HT1080 (cell line): ENCODE measurements at regions not wholly inside any gene's neighbourhood (a gene's known extent, or its start where the extent isn't known, plus 50 kb on each side); places are given as distances from the start of the nearest gene placed in this dataset.
A peak's percentile ranks its signal among the peaks of the same experiment; 100 is the strongest.
"Not testable (repeated sequence)": the region's sequence is repeated elsewhere in the genome, so short reads cannot be mapped to it uniquely, and the experiment has no call there.

Experiments used
- DNase-seq: peaks from one replicate; pipeline ENCODE4 v3.0.0-alpha.2; 2015; ENCODE audit warnings: low read depth

DNA sequence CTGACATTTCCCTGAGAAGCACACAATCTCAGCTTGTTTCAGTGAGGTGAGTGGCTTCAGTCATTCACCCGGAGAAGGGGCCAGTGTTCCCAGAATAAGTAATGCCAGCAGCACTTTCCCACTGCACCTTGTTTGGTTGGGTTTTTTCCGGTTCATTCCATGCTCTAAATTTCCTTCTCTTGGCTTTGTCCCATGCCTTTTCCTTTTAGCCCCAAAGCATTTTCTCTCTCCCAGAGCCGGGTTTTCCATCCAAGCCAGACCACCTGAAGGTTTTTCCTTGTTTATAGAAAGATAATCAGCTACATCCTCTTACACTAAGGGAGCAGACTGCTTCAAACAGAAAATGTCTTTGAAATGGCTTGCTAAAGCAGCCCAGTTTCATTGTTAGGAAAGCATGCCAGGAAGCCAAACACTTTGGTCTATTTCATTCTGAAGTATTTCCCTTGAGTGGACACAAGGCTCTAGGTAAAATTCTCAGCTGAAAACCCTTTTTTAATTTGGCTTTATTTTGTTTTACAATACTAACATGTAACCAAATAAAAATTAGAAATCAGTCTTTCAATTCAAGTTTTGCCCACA, 501.6 kb downstream of the DTWD2 start:
- DNase-seq, result no peak

DNA sequence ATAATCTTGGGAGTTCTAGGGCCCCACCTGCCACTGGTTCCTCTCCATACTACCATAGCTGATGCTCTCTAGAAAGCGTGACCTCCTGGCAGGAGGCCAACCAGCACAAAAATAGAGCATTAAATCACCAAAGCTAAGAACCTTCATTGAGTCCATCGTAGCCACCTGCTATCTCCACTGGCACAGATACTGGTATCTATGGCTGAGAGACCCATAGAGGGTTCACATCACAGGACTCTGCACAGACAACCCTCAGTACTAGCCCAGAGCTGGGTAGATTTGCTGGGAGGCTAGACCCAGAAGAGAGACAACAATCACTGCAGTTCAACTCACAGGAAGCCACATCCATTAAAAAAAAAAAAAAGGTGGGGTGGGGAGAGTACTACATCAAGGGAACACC, 509.1 kb downstream of the DTWD2 start:
- no peak for DNase-seq

DNA sequence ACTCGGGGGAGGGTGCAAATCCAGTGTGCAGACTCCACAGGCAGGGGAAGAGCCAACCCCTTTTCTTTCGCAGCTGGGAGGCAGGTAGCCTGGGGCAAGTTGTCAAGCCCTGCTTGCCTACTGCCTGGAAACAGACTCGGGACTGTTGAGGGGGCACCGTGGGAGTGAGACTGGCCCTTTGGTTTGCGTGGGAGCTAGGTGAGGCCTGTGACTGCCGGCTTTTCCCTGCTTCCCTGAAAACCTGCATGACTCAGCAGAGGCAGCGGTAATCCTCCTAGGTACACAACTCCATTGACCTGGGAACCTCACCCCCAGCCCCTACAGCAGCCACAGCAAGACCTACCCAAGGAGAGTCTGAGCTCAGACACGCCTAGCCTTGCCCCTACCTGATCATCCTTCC, 509.5 kb downstream of the DTWD2 start:
- no peak for DNase-seq

DNA sequence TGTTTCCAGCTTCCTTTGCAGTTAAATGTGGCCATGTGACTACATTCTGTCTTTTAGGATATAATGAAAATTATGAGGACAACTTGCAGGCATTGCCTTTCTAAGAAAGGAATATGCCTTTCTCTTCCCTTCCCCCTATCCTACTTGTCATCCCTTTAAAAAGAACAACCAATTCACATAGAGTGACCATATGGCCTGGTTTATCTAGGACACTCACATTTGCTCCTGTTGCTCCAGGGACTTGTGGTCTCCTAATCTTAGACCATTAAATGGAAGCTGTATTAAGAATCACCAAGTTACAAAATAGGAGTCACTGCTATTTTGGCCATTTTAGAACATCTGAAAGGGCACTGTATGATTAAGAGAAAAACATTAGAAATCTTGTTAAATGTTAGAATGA, 520.3 kb downstream of the DTWD2 start:
- DNase-seq, result no peak

DNA sequence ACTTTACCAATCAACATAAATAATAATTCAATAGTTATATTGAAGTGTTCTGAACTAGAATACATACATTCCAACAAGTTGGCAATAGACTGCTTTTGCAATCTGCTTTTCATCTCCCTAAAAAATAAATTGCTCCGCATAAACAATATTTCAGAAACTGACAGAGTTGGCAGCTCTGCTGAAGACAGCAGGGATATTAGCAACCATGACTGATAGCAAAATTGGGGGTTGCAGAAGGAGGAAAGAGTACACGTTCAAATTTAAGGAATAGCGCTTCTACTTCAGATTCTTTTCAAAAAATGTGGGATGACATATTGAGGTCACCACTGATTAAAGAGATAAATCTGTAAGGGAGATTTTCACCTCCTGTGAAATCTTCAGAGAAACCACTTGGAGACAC, 521.2 kb downstream of the DTWD2 start:
- no peak for DNase-seq

DNA sequence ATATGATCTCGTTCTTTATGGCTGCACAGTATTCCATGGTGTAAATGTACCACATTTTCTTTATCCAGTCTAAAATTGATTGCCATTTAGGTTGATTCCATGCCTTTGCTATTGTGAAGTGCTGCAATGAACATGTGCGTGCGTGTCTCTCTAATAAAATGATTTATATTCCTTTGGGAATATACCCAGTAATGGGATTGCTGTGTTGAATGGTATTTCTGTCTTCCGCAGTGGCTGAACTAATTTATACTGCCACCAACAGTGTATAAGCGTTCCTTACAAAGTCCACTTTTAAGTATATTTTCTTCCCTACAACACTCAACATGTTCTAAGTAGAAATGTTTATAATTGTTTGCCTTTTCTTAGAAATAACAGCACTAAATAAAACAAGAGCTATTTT, 521.9 kb downstream of the DTWD2 start:
- no peak for DNase-seq

DNA sequence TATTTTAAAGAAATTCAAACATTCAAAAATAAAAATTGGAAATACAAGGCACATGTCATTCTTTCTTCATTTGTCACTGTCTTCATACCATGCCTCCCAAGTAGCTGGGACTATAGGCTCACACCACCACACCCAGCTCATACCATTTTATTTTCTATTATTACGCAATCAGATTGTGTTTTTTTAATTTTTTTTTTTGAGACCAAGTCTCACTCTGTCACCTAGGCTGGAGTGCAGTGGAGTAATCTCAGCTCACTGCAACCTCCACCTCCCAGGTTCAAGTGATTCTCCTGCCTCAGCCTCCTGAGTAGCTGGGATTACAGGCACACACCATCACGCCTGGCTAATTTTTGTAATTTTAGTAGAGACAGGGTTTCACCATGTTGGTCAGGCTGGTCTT, 526.1 kb downstream of the DTWD2 start:
- DNase-seq, result not testable (repeated sequence)

DNA sequence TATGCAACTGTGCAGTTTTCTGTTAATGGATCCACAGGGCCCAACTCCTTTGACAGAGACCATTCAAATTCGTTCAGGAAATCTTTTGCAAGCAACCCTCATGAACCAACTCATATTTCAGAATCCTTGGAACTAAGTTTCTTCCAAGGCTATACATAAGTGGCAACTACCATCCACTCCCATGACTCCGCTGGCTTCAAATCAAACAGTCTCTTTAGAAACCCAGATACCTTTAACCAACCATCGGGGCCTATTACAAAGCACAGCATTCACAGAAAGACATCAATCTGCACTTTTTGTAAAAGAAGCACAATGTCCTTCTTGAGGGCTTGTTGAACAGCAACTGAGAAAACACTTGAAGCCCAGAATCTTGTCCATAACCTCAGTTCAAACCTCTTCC, 526.9 kb downstream of the DTWD2 start:
- DNase-seq, result no peak

DNA sequence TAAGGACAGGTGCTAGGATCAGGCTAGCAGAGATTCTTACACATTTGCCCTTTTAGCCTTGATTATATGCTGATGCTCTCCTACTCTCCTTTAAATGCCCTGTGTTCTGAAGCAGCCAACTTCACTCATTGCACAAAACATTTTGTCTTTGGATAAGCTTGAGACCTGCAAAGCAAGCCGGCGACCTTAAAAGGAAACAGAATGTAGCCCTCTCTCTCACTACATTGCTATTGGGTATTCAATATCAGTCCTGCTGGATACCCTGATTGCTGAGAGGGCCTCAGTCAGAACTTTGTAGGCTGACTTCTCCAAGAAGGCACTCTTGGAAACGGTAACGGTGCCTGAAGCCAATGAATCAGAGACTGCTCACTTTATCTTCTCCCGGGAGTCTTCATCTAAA, 528.9 kb downstream of the DTWD2 start:
- DNase-seq, result no peak

DNA sequence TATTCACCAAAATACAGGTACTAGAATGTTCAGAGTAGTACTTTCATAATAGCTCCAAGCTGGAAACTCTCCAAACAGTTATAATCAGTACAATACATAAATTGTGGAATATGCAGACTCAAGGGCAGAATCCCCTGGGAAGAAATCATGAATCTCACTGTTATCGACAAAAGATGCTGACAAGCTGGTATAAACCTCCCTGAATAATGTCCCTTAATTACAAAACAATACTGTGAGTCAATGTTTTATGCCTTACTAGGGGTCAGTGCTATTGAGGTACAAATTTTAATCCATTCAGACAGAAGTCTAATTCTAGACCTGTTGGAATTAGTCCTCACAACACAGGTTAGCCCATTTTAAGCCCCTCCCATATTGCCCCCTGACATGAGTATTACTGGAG, 532.3 kb downstream of the DTWD2 start:
- no peak for DNase-seq

DNA sequence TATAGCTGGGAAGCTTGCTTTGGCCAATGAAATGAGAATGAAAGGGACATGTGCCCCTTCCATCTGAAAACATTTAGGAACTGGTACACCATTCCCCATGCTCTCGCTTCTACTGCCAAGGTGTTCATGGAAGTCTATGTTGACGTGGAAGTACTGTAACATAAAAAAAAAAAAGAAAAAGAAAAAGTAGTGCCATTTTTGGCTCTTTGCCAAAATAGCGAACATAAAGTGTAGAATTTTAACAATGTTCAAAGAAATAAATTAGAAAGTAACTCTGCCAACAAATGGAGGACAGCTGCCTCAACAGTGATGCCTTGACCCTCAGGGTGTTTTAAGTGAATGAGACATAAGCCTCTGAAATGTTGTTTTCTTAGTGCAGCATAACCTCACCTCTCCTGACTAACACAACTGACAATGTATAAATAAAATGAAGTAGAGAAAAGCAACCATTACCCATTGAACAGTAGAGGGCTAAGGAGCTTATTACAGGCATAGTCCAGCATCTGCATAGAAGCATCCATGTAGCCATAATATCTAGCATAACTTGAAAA, 536.6 kb downstream of the DTWD2 start:
- DNase-seq, result no peak

DNA sequence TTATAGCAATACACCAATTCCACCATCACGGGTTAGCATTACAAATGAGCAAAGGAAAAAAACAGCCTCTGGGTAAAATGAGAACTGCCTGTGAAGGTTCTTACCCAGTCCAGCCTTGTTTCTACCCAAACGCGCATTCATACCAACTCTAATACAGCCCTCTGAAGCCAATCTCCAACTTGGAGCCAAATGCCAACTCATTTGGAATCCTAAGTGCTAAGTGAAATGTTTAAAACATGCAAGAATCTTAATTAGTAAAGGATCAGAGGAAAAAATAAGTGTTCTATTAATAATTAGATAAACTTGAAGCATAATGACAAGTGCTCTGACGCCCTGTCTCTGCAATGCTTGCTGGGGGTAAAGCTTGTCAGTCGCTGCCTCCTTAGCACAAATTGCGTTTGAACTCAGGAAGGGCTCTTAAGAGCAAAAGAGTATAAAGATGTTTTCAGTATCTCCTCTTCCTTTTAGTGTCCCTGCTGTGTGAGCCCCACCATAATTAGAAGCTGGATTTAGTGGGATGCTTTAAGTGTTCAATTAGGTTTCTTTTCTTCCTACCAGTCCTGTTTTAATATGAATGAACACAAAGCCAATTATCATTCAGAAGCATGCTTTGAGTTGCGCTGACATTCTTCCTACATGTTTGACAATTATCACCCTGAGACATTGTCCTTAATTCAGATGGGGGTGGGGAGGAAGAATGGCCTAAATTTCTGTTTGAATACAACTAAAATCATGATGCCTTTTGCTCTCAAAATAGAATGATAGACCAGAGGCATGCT, 537.6 kb downstream of the DTWD2 start:
- DNase-seq, result no peak

DNA sequence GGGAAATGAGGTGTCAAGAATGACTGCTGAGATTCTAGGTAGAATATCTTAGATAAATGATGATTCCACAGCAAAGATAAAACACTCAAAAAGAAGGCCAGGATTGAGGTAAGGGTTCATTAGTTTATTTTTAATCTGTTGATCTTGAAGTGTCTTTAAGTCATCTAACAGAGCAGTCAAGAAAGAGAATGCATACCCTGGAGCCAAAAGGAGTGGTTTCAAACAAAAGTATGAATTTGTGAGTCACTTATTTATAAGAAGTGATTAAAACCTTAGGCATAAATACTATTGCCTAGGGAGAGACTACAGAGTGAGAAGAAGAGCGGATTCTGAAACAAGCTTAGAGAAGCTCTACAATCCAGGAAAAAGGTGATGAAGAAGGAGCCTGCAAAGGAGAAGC, 541.0 kb downstream of the DTWD2 start:
- DNase-seq, result no peak

DNA sequence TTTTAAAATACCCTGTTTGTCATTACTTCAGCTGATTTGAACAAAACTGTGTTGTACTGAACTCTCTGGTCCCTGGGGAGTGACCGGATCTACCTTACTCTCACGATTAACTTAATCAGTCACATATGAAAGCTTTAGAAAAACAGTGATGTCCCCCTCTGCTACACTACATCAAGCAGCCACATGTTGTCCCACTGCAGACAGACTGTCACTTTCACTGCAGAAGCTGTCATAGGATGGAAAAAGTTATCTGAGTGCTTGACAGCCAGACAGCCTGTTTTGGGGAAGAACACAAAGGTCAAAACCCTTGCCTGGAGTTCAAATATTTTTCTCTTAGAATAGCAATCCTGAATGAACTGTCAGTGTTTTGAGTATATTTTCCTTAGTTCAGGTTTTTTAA, 546.4 kb downstream of the DTWD2 start:
- no peak for DNase-seq

DNA sequence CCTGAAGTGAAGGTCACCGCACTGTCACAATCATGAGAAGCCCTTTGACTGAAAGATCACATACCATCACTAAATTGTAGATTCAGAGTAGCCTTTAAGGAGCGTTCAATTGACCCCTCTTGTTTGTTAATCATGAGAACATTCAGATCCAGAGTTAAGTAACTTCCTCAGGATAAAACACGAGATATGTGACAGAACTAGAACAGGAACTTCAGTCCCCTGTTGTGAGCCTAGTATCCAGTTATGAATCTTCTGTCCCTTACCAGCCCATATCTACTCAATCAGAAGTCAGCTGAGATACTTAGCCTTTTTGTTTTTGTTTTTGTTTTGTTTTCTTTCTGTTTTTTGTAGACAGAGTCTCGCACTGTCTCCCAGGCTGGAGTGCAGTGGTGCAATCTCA, 547.3 kb downstream of the DTWD2 start:
- no peak for DNase-seq

DNA sequence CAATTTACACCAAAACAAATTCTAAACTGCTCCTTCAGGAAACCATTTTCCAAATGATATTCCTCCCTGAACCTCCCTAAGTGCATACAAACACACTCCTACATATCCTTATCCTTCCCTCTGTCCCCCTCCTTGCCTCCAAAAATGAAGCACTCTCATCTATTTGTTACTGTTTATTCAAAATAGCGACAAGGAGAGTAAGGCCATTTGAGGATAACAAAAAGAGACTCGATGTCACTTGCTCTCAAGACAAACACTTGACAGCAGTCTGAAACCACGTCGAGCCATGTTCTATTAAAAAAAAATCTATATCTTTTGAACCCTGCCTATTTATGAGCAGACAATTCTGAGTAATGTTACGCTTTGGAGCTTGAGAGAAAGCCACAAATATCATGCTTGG, 547.9 kb downstream of the DTWD2 start:
- no peak for DNase-seq

DNA sequence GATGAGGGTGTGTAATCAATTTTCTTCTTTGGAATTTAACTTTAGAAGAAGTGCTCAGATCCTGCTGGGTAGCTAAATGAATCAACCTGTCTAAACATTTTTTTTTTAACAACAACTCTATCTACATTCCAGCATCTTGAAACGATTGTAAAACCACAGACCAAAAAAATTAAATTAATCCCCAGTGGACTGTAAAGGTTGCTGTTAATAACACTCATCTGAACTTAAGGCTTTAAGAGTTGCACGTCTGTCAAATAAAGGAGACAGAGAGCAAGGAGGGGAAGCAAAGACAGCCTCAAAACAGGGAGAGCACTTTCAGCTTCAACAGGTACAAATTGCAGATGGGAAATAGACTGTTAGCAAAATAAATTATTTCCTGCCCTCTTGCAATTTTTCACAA, 548.5 kb downstream of the DTWD2 start:
- DNase-seq, result no peak

DNA sequence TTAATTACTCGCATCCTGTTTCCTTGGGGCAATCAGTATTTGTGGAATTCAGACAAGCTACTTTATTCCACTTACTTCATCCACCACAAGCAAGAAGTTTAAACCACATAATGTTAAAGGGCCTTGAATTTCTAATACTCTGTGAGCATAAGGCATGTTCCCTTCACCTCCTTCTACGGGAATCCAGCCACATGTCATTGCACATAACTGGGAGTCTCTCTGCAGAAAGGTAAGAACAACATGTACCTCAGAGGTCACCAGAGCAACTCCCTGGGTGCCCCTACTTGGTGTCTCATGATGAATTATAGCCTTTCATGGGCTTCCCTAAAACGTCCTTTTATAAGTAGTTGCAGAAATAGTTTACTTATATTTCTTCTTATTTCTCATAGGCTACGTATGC, 553.2 kb downstream of the DTWD2 start:
- DNase-seq, result no peak

DNA sequence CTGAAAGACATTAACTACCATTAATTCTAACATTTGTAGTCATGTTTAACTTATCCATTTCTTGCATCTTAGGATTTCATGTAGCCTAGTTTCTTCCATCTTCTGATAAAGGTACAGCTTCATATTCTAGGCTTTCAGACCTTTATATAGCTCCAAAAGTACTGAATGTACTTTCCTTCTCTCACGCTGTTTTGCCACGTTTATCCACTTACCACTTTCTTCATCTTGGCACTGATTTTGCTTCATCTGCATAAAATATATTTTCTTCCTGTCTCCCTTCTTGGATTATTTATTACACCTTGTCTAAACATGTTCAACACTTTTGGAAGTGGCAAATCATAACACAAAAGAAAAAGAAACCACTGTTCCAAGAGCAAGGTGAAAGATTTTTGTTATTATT, 553.8 kb downstream of the DTWD2 start:
- DNase-seq, result no peak

DNA sequence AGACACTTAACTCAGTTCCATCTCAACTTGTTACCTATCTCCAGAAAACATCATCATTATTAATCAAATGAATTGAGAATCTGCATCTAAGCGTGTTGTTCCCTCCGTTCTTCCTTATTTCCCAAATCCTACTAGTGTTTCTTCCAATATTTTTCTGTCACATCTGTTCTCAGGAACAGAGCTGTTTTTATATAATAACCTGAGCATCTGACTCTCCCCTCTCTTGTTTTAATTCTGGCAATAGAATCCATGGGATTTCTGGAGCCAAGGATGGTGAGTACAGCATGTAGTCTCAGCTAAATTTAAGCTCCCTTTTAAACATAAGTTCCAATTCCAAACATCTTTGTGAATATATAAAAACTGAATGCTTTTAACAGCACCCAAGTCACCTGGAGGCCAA, 558.3 kb downstream of the DTWD2 start:
- no peak for DNase-seq

DNA sequence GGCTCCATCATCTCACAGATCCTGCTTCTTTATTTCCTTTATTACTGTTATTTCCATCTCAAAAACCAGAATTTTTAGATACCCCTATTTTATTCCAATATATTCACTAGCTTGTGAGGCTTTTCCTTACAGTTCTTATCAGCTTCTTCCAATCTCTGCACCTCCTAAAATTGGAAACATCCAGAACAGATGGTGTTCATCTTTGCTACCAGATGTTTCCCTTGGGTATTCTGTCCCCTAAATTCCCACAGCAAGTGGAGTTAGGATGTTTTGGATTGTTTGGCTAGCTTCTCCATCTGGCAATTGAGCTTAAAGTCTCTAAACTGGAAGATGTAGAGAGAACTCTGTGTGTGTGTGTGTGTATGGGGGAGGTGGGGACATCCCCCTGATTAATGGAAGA, 580.4 kb downstream of the DTWD2 start:
- DNase-seq, result no peak

DNA sequence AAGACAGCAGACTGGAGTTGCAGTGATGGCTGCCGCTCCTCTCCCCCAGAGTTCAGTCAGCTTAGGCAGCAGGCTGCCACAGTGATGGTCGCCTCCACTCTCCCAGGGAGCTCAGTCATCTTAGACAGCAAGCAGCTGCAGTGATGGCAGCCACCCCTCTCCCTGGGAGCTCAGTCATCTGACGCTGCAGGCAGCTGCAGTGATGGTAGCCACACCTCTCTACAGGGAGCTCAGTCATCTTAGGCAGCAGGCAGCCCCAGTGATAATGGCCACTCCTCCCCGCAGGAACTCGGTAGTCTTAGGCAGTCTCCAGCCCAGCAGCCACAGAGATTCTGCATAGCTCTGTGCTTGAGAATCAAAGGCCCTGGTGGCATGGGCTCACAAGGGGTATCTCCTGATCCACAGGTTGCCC, 582.7 kb downstream of the DTWD2 start:
- peak; percentile 25 for DNase-seq

DNA sequence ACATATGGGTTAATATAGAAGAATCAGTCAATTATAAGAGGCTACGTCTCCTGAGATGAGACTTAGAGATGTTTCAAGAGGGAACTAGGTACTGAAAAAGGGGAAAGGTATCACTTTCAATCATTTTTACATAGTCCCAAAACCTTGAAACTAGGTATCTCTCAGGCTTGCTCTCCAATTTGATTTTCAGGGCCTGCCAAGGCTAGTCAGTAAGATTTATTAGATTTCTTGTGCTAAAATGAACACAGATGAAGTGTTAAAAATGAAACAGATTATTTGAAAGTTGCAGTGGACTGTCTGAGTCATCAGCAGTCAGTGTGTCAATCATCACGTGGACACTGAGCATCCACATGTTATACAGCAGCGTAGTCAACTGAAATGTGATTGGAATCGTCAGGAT, 591.1 kb downstream of the DTWD2 start:
- DNase-seq, result peak; percentile 3
